Fibroblast of lung (primary cell): ENCODE measurements at regions not wholly inside any gene's neighbourhood (a gene's known extent, or its start where the extent isn't known, plus 50 kb on each side); places are given as distances from the start of the nearest gene placed in this dataset.

ENCODE experiments used
- DNase-seq, 2 donors: peaks; one replicate each; pipeline versions ENCODE4 v3.0.0 to v3.0.0-alpha.2; 2010; ENCODE audit warnings: low read depth in 2 of 2
- H2AFZ ChIP-seq: 2 replicates; pipeline ENCODE4 v1.5.1; 2012; ENCODE audit warnings: low read length, control low read depth, inconsistent platforms
- H3K27ac ChIP-seq: 2 replicates; pipeline ENCODE4 v1.5.1; 2011; ENCODE audit warnings: low read length, control low read depth; ENCODE audit not compliant: insufficient read depth
- H3K27me3 ChIP-seq: 2 replicates; pipeline ENCODE4 v1.5.1; 2011; ENCODE audit warnings: mild to moderate bottlenecking, low read length; ENCODE audit not compliant: control insufficient read depth, insufficient read depth
- H3K36me3 ChIP-seq: 2 replicates; pipeline ENCODE4 v1.5.1; 2011; ENCODE audit warnings: low read length; ENCODE audit not compliant: control insufficient read depth, insufficient read depth
- H3K4me1 ChIP-seq: 2 replicates; pipeline ENCODE4 v1.5.1; 2011; ENCODE audit warnings: low read length; ENCODE audit not compliant: control insufficient read depth, insufficient read depth; ENCODE audit errors: extremely low read depth
- H3K4me2 ChIP-seq: 2 replicates; pipeline ENCODE4 v1.5.1; 2011; ENCODE audit warnings: low read length, control low read depth; ENCODE audit not compliant: insufficient read depth; ENCODE audit errors: extremely low read depth
- H3K4me3 ChIP-seq, 4 experiments: fragments of 200-600 bp in 1 of 4; sonication (generic) in 1 of 4; replicated peaks in 1 of 4; 2 replicates each; pipeline ENCODE4 v1.5.1; 2011 to 2016; ENCODE audit warnings: low read length in 4 of 4, low read depth in 3 of 4, mild to moderate bottlenecking in 3 of 4, control low read depth in 2 of 4, inconsistent platforms in 1 of 4, mixed read lengths in 1 of 4; ENCODE audit not compliant: insufficient read depth in 1 of 4; ENCODE audit errors: control extremely low read depth in 1 of 4
- H3K79me2 ChIP-seq: 2 replicates; pipeline ENCODE4 v1.5.1; 2012; ENCODE audit warnings: mild to moderate bottlenecking, low read length, inconsistent platforms; ENCODE audit not compliant: control insufficient read depth, insufficient read depth
- H3K9ac ChIP-seq: 2 replicates; pipeline ENCODE4 v1.5.1; 2011; ENCODE audit warnings: mild to moderate bottlenecking, low read length, control low read depth; ENCODE audit not compliant: insufficient read depth
- H3K9me3 ChIP-seq: 2 replicates; pipeline ENCODE4 v1.5.1; 2012; ENCODE audit warnings: low read depth, low read length; ENCODE audit not compliant: control insufficient read depth, insufficient read depth
- H4K20me1 ChIP-seq: 2 replicates; pipeline ENCODE4 v1.5.1; 2011; ENCODE audit warnings: low read length; ENCODE audit not compliant: control insufficient read depth, insufficient read depth; ENCODE audit errors: extremely low read depth
- EZH2 ChIP-seq: IDR thresholded peaks from 2 replicates; pipeline ENCODE4 v1.5.1; 2012; ENCODE audit warnings: low read length, control low read depth, mild to moderate bottlenecking; ENCODE audit errors: missing control alignments
- TF ChIP-seq, protein P1 (sequence below), 2 donors: IDR thresholded peaks in 1 of 2; conservative IDR thresholded peaks in 1 of 2; 1 replicate in 1 of 2; 2 replicates in 1 of 2; pipeline ENCODE4 v1.5.1; 2011 to 2012; ENCODE audit warnings: low read length in 2 of 2, control low read depth in 1 of 2, inconsistent platforms in 1 of 2, low read depth in 1 of 2, mild to moderate bottlenecking in 1 of 2

DNA sequence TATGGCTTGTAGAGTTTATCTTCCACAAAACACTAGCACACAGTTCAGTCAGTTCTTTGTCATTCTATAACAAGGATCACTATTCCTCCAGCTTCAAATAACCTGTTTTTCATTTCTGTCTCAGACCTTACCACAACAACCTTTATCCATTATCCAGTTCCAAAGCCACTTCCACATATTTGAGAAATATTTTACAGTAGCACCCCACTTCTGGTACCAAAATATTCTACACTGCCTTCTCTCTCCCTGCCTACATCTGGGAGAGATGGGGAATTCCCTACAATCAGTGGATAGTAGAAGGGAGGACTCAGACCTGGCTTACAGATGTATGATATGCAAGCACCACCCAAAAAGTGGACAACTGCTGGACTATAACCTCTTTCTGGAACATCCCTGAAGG lies 651.4 kb downstream of the ADGRL2 start:
- H3K9me3 ChIP-seq: no peaks in the 10 kb centered on the region
- H3K27me3 ChIP-seq: no peaks in the 10 kb centered on the region
- H4K20me1 ChIP-seq: no peaks in the 10 kb centered on the region
- TF ChIP-seq, protein P1, sequence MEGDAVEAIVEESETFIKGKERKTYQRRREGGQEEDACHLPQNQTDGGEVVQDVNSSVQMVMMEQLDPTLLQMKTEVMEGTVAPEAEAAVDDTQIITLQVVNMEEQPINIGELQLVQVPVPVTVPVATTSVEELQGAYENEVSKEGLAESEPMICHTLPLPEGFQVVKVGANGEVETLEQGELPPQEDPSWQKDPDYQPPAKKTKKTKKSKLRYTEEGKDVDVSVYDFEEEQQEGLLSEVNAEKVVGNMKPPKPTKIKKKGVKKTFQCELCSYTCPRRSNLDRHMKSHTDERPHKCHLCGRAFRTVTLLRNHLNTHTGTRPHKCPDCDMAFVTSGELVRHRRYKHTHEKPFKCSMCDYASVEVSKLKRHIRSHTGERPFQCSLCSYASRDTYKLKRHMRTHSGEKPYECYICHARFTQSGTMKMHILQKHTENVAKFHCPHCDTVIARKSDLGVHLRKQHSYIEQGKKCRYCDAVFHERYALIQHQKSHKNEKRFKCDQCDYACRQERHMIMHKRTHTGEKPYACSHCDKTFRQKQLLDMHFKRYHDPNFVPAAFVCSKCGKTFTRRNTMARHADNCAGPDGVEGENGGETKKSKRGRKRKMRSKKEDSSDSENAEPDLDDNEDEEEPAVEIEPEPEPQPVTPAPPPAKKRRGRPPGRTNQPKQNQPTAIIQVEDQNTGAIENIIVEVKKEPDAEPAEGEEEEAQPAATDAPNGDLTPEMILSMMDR (conservative IDR thresholded peaks at IDR 0.05 in 1 of 2, IDR thresholded peaks at IDR 0.05 in 1 of 2; ENCODE audit: low read depth in 1 of 2, low read length in 2 of 2): no peak
- no peak for TF ChIP-seq EZH2
- no peaks in the 10 kb centered on the region for H3K4me1 ChIP-seq
- DNase-seq: no peak
- no peak overlapping the region for H3K9ac ChIP-seq
- no peaks in the 10 kb centered on the region for H3K79me2 ChIP-seq
- H3K4me3 ChIP-seq: no peak overlapping the region
- no peak overlapping the region for H3K4me2 ChIP-seq
- H3K27ac ChIP-seq: no peak overlapping the region
- H3K36me3 ChIP-seq: no peaks in the 10 kb centered on the region
- H2AFZ ChIP-seq: no peak overlapping the region

DNA sequence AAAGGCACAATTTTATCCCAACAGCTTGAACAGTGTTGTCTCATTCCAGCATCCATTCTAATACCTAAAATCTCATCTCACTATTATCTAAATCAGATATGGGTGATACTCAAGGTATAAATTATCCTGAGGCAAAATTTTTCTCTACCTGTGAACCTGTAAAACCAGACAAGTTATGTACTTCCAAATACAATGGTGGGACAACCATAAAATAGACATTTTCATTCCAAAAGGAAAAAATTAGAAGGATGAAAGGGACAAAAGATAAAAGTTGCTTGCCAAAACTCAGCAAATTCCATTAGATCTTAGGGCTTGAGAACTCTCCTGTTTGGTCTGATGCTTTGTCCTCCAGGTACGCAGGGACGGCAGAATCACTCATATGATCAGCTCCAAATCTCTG lies 650.5 kb downstream of the ADGRL2 start:
- no peak for DNase-seq
- H3K9ac ChIP-seq: no peak overlapping the region
- H3K4me2 ChIP-seq: no peak overlapping the region
- no peaks in the 10 kb centered on the region for H3K79me2 ChIP-seq
- H4K20me1 ChIP-seq: no peaks in the 10 kb centered on the region
- no peak overlapping the region for H3K27ac ChIP-seq
- no peaks in the 10 kb centered on the region for H3K9me3 ChIP-seq
- no peak overlapping the region for H3K4me3 ChIP-seq
- no peak overlapping the region for H2AFZ ChIP-seq
- no peaks in the 10 kb centered on the region for H3K4me1 ChIP-seq
- TF ChIP-seq, protein P1 (conservative IDR thresholded peaks at IDR 0.05 in 1 of 2, IDR thresholded peaks at IDR 0.05 in 1 of 2; ENCODE audit: low read depth in 1 of 2, low read length in 2 of 2): no peak
- no peaks in the 10 kb centered on the region for H3K27me3 ChIP-seq
- no peaks in the 10 kb centered on the region for H3K36me3 ChIP-seq

DNA sequence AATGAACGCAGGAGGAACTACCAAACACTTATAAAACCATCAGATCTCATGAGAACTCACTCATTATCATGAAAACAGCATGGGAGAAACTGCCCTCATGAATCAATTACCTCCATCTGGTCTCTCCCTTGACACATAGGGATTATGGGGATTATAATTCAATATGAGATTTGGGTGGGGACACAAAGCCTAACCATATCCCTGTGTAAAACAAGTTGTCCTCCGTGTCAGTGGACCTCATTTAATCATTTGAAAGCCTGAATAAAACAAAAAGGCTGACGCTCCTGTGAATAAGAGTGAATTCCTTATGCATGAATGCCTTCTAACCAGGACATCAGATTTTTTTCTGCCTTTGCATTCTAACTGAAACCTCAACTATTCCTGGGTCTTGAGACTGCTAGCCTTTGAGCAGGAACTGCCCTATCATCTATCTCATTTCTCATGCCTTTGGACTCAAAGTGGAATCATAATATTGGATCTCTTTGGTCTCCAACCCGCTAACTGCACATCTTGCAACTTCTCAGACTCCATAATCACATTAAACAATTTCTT lies 648.8 kb downstream of the ADGRL2 start:
- TF ChIP-seq, protein P1 (conservative IDR thresholded peaks at IDR 0.05 in 1 of 2, IDR thresholded peaks at IDR 0.05 in 1 of 2; ENCODE audit: low read depth in 1 of 2, low read length in 2 of 2): no peak
- TF ChIP-seq EZH2: no peak
- peak in 1 of 2 donors; percentile 88 for DNase-seq
- no peak overlapping the region for H3K4me2 ChIP-seq

More for the DNA sequence above, 648.8 kb downstream of the ADGRL2 start:
- Histone ChIP-seq H3K27ac (no peak overlapping the region), H3K9ac (no peak overlapping the region), H3K4me3 (no peak overlapping the region), H3K4me1 (no peaks in the 10 kb centered on the region), H3K36me3 (no peaks in the 10 kb centered on the region), H2AFZ (no peak overlapping the region), H3K9me3 (no peaks in the 10 kb centered on the region), H3K27me3 (no peaks in the 10 kb centered on the region), H3K79me2 (no peaks in the 10 kb centered on the region), H4K20me1 (no peaks in the 10 kb centered on the region)
